Brain microvascular endothelial cell (primary cell): ENCODE measurements at regions not wholly inside any gene's neighbourhood (a gene's known extent, or its start where the extent isn't known, plus 50 kb on each side); places are given as distances from the start of the nearest gene placed in this dataset.

Experiments
- DNase-seq: peaks from one replicate; pipeline ENCODE4 v3.0.0-alpha.2; 2020
- H3K27ac ChIP-seq: fragments of 250-450 bp; sonication (Bioruptor Pico); 2 replicates; pipeline ENCODE4 v1.5.1; 2020; ENCODE audit warnings: mild to moderate bottlenecking, moderate library complexity
- H3K27me3 ChIP-seq: fragments of 250-450 bp; sonication (Bioruptor Pico); replicated peaks from 2 replicates; pipeline ENCODE4 v1.5.1; 2020; ENCODE audit warnings: mild to moderate bottlenecking
- H3K36me3 ChIP-seq: fragments of 250-450 bp; sonication (Bioruptor Pico); replicated peaks from 2 replicates; pipeline ENCODE4 v1.5.1; 2020; ENCODE audit warnings: mild to moderate bottlenecking
- H3K4me3 ChIP-seq: 2 replicates; pipeline ENCODE4 v1.5.1; 2011; ENCODE audit warnings: low read depth, mild to moderate bottlenecking, control low read depth, low read length, moderate library complexity
- in situ Hi-C: cut with HindIII; loops from 2 replicates; pipeline ENCODE4 v1.10.0; 2017; ENCODE audit warnings: low sequenced_read_pairs, low pct_ligation_motif_present
- TF ChIP-seq, protein P1 (sequence below): IDR thresholded peaks from 2 replicates; pipeline ENCODE4 v1.5.1; 2011; ENCODE audit warnings: low read depth, mild to moderate bottlenecking, moderate library complexity, low read length, control low read depth, inconsistent platforms; ENCODE audit errors: missing control alignments

DNA sequence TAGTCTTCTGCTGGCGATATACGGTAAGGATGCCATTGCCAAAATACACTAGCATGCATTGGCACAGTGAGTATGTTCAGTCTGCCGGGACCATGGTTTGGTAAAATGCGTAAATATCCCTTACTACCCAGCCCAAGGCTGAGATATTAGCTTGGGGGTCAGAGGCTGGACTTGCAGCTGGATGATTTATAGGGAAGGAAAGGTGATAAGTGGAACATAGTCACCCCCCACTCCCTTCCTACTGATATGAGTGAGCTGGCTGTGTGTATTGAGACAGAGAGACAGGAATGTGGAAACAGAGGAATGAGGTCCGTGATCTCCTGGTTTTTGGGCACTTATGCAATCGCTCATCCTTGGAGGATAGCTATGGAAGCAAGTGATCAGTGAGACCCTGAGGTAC lies 642.8 kb downstream of the KCNT2 start:
- in situ Hi-C loops, result no loop called here
- no peaks in the 10 kb centered on the region for H3K27me3 ChIP-seq
- DNase-seq, result no peak
- no peaks in the 10 kb centered on the region for H3K36me3 ChIP-seq
- H3K4me3 ChIP-seq, result no peak overlapping the region
- no peak overlapping the region for H3K27ac ChIP-seq
- TF ChIP-seq, protein P1, sequence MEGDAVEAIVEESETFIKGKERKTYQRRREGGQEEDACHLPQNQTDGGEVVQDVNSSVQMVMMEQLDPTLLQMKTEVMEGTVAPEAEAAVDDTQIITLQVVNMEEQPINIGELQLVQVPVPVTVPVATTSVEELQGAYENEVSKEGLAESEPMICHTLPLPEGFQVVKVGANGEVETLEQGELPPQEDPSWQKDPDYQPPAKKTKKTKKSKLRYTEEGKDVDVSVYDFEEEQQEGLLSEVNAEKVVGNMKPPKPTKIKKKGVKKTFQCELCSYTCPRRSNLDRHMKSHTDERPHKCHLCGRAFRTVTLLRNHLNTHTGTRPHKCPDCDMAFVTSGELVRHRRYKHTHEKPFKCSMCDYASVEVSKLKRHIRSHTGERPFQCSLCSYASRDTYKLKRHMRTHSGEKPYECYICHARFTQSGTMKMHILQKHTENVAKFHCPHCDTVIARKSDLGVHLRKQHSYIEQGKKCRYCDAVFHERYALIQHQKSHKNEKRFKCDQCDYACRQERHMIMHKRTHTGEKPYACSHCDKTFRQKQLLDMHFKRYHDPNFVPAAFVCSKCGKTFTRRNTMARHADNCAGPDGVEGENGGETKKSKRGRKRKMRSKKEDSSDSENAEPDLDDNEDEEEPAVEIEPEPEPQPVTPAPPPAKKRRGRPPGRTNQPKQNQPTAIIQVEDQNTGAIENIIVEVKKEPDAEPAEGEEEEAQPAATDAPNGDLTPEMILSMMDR, result no peak

DNA sequence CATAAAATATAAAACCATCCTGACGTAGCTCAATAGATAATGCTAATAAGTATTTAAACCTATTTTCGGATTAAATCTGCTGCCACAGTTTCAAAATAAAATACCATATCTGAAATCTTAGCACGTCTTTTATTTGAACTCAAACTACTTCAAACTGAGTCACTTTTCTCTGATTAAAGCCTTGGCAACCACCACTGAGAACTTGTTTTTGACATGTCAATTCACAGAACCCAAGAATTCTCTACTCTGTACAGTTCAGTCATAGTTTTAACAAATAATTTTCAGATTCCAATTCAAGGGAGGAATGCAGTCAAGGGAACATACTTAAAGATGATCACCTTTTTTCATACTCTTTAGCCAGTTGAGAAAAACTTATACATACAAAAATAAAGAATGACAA lies 643.2 kb downstream of the KCNT2 start:
- H3K4me3 ChIP-seq, result no peak overlapping the region
- H3K27me3 ChIP-seq, result no peaks in the 10 kb centered on the region
- DNase-seq, result no peak
- in situ Hi-C loops, result no loop called here
- H3K36me3 ChIP-seq, result no peaks in the 10 kb centered on the region
- no peak overlapping the region for H3K27ac ChIP-seq
- TF ChIP-seq, protein P1, result no peak

DNA sequence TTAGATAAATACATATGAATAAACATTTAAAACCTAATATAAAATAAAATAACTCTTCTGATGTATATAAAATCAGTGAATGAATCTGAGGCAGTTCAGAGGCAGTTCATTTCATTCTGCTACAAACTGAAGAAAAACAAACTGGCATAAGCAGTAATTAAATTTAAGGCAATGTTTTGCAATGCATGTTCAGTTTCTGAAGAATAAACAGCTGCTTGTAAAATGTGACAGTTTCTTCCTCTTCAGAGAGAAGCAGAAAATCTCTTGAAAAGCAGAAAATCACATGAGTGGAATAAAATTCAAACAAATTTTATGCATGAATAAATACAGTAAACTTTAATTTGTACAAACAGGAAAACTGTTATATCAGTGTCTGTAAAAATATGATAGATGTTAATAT lies 643.7 kb downstream of the KCNT2 start:
- Histone ChIP-seq H3K36me3 (no peaks in the 10 kb centered on the region), H3K27me3 (no peaks in the 10 kb centered on the region), H3K4me3 (no peak overlapping the region), H3K27ac (no peak overlapping the region)
- TF ChIP-seq, protein P1, result no peak
- in situ Hi-C loops, result no loop called here
- DNase-seq, result no peak

DNA sequence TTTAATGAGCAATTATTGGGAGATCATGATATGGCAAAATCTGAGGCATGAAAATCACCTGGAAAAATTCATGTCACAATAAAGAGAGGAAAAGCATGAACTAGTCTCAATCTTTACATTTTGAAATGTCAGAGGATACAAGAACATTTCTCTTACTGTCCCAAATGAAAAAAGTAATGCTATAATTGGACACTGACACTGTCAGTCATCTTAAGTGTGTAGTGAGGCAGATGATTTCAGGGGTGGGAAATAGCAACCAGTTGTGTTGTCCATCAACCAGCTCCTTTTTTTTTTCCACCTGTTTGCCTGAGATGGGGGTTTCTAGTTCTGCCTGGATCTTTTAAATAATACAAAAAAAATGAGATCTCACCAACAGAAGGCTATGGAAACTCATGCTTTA lies 646.2 kb downstream of the KCNT2 start:
- in situ Hi-C loops, result no loop called here

DNA sequence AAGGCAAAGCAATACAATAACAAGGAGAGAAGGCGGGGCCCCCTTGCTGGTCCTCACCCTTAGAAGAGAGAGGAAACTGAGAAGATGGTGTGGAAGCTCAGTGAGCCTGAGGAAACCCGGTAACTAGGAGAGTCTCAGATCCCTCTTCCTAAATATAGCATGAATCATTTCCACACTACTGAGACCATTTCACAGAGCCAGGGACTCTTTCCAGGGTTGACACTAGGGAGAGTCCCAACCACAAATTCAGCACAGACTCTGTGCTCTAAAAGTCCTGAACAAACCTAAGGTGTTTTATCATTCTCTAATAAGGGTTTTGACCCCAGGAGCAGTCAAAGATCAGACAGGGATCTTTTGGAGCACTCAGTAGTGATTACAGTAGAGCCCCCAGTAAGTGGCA lies 647.7 kb downstream of the KCNT2 start:
- H3K27ac ChIP-seq, result no peak overlapping the region
- TF ChIP-seq, protein P1, result no peak
- DNase-seq, result no peak
- H3K4me3 ChIP-seq, result no peak overlapping the region
- in situ Hi-C loops, result no loop called here
- no peaks in the 10 kb centered on the region for H3K27me3 ChIP-seq
- H3K36me3 ChIP-seq, result no peaks in the 10 kb centered on the region

More for the DNA sequence above, 646.2 kb downstream of the KCNT2 start:
- DNase-seq, result no peak
- H3K4me3 ChIP-seq, result no peak overlapping the region
- H3K27ac ChIP-seq, result no peak overlapping the region
- no peaks in the 10 kb centered on the region for H3K36me3 ChIP-seq
- no peaks in the 10 kb centered on the region for H3K27me3 ChIP-seq
- TF ChIP-seq, protein P1, result no peak

DNA sequence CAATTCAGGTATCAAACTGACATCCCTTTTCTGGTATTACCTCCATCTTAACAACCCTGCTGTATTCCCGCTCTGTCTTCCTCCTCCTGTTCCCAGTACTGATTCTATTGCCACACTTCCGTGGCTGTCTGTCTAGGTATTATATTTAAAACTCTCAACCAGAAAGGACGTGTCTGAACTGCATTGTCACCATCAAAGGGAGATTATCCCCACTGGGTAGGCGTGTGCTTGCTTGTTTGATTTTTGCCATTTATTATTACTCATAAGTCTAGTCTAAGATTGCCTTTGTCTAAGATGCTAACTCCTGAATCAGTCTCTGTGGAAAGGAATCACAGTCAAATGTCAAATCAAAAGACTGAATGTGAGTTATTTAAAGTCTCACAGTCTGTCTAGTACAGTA lies 650.1 kb downstream of the KCNT2 start:
- H3K4me3 ChIP-seq, result no peak overlapping the region
- in situ Hi-C loops, result no loop called here
- no peak for DNase-seq
- TF ChIP-seq, protein P1, result no peak
- H3K27me3 ChIP-seq, result no peaks in the 10 kb centered on the region
- no peak overlapping the region for H3K27ac ChIP-seq
- no peaks in the 10 kb centered on the region for H3K36me3 ChIP-seq
